ENCODE measurements at regions not wholly inside any gene's neighbourhood (a gene's known extent, or its start where the extent isn't known, plus 50 kb on each side); places are given as distances from the start of the nearest gene placed in this dataset.
"Not testable (repeated sequence)": the region's sequence is repeated elsewhere in the genome, so short reads cannot be mapped to it uniquely, and the experiment has no call there.

DNA sequence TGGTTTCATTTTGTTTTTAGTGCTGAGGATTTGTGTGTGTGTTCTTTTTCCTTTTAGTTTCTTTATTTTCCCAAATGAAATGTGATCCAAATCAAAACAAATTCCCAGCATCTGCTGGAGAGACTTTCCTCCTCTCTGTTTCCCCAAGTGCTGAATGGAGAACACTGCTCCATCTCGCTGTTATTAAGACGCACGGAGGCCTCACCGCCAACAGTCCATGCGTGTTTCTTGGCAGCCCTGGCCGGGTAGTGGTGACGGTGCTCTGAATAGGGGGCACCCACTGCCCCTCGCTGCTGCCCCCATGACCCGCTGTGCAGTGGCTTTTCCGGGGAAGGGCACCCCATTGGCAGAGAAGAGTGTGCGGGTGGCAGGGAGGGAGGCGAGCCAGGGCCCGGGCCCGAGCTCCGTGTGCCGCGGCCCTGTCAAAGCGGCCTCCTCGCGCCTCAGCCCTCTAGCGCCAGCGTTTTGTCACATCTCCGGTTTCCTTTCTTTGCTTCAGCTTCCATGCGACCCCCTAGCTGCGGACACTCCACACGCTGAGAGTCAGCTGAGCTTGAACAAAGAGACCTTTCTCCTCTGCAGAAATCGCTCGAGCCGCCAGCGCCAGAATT is 473.7 kb upstream of the SALL3 start:
- no peak for DNase-seq (ENCODE audit: low read depth)

- DNase-seq (ENCODE audit: low read depth), result no peak
These were observed 472.4 kb upstream of the SALL3 start for GRCh38 chr18:78507217-78507616.

DNA sequence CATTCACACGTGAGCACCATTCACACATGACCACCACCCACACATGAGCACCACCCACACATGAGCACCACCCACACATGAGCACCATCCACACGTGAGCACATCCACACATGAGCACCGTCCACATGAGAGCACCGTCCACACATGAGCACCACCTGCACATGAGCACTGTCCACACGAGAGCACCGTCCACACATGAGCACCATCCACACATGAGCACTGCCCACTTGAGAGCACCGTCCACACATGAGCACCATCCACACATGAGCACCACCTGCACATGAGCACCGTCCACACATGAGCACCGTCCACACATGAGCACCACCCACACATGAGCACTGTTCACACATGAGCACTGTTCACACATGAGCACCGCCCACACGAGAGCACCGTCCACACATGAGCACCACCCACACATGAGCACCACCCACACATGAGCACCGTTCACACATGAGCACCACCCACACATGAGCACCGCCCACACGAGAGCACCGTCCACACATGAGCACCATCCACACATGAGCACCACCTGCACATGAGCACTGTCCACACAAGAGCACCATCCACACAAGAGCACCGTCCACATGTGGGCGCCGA is 471.3 kb upstream of the SALL3 start:
- not testable (repeated sequence) for DNase-seq (ENCODE audit: low read depth)

DNA sequence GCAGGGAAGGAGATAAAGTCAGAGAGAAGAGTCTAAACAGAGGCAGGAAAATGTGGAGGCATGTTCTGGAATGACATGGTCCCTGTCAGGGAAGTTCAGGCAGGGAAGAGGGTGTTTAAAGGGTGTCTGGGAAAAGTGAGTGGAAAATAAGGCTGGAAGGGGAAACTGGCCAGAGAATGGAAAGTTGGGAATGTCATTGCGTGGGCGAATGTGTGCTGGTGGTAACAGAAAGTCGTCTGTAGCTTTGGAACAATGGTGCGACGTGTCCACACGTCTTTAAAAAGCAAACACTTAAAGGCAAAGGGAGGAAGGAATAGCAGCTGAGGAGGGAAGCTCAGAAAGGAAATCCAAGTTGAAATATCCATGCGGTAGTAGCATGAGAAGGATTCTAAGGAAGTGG is 469.5 kb upstream of the SALL3 start:
- DNase-seq (ENCODE audit: low read depth), result no peak

- DNase-seq (ENCODE audit: low read depth), result no peak
These were observed 469.0 kb upstream of the SALL3 start for GRCh38 chr18:78510636-78511035.

DNA sequence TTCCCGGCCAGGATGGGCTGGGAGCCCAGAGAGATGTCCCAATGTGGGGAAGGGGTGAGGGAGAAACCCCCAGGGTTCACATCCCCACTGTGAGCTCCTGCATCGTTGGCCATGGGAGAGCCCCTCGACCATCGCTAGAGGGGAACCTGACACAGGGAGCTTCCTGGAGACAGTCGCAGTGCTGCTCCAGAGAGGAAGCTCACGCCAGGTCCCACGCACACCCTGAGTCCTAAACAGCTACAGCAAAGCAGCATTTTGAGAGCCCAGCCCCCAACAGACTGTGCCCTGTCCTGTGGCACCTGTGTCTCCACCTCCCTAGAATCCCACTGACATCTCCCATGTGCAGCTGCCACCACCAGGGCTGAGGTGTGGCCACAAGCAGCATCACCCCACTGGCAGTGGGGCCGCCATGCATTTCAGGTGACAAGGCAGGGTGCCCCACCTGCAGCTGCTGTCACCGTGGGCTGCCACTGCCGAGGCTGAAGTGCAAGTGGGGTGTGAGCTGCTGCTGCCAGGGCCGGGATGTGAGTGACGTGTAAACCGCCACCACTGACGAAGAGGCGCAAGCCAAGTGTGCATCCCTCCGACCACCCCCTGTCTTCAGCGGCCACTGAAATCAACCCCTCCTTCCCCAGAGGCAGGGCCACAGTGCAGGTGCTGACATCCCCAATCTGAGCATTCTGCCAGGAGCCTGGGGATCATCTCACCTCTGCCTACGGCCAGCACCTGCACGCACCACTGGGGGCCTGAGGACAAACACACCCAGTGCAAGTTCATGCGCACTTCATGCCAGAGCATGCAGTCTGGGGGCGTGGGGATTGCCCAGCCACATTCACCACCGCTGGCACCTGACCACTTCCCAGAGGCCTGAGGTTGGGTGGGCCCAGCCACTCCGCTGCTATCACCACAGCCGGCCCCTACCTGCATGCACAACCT is 467.7 kb upstream of the SALL3 start:
- DNase-seq (ENCODE audit: low read depth), result no peak

DNA sequence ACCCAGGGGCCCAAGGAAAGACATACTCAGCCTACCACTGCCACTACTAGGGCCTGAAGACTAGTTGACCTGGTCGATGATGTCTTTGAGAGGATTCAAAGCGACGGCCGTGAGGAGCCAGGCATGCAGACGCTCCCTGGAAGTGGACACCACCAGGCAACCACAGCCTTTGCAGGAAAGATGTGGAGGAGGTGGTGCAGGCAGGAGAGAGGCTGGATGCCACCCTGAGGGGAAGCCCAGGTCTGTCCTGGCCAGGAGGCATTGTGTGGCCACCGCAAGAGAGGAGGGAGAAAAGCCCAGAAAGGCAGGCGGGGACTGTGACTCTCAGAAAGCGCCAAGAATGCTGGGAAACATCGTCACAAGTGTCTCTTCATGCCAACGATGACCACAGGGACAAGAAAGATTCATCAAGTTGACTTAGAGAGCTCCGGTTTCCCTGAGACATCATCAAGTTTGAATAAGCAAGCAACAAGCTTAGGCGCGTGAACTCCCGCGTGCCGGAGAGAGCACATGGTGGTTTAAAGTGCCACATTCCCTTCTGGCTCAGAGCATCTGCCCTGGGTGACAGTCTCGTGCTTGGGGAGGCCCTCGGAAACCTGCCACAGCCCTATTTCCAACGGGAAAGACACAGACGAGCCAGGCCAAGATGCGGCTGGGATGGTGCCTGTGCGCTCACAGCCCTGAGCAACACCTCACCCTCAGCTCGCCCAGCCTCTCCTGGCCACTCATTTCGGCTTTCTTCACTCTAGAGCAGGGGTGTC is 464.5 kb upstream of the SALL3 start:
- no peak for DNase-seq (ENCODE audit: low read depth)

DNA sequence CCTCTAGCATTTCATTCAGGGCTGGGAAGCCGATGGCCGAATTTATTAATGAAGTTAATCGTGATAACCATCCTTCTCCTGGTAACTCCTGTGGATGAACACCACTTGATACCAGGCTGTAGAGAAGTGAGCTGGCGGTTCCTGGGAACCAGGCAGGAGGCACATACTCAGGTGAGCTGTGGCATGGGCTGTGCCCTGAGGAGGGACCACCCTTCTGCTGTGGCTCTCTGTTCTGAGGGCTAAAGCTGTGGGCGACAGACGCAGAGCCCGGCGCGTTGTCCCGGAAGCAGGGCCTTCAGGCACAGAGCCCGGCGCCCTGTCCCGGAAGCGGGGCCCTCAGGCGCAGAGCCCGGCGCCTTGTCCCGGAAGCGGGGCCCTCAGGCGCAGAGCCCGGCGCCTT is 462.3 kb upstream of the SALL3 start:
- no peak for DNase-seq (ENCODE audit: low read depth)

- DNase-seq (ENCODE audit: low read depth), result no peak
These were observed 461.6 kb upstream of the SALL3 start for GRCh38 chr18:78517973-78518372.

GRCh38 chr18:78518805-78519204 is 460.8 kb upstream of the SALL3 start:
- no peak for DNase-seq (ENCODE audit: low read depth)

DNA sequence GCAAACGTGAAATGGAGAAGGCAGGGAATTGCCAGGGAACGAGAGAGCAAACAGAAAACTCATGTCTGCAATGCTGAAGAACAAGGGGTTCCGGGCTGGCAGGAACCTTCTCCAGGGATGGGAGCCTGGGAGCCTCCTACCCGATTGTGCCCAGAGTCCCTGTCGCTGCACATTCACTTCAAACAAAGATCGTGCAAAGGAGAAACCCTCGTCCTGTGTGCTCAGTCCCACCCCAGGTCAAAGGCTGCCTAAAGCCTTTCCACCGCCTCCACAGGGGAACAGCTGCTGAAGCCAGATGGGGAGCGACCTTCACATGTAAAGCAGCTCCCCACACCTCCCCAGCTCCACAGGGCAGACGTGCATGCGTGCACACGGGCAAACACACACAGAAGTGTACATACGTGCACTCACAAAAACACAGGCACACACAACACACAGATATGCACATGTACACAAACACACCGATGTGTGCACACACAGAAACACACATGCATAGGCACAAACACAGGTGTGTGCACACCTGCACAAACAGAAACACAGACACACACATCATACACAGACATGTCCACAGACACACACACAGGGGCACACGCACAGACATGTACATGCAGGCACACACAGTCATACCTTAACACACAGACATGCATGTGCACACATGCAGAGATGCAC is 460.1 kb upstream of the SALL3 start:
- no peak for DNase-seq (ENCODE audit: low read depth)

DNA sequence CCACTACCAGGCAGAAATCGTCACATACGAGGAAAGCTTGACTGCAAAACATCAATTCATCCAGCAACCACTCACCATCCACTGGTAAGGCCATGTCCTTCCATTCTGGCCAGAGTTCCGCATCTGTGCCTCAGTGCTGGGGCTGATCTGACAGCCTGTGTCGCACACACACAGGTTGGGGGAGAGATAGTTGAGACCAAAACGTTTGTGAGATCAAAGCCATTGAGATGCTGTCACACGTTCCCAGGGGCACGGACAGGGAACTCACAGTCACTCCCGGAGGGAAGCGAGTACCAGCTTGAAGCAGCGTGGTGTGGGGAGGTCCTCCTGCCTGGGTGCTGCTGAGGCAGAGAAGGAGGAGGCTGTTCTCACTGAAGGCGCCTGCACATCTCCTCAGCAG is 458.5 kb upstream of the SALL3 start:
- no peak for DNase-seq (ENCODE audit: low read depth)

GRCh38 chr18:78521744-78522143 is 457.9 kb upstream of the SALL3 start:
- no peak for DNase-seq (ENCODE audit: low read depth)

DNA sequence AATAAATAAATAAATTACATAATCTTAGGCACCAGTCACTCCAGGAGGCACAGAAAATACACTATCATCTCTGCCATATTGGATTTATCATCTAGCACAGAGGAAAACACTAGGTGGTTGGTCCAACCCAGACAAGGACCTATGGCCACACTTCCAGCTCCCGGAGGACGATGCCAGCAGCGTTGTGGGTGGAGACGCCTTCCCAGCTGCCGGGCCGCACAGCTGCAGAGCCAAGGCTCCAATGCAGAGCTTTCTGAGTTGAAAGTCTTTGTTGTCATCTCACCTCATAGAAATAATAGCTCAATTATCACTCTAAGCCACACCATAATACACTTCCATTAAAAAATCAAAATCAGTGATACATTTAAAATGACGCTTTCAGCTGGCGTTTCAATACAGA is 457.1 kb upstream of the SALL3 start:
- no peak for DNase-seq (ENCODE audit: low read depth)

- DNase-seq (ENCODE audit: low read depth), result no peak
These were observed 455.8 kb upstream of the SALL3 start for GRCh38 chr18:78523850-78524249.

DNA sequence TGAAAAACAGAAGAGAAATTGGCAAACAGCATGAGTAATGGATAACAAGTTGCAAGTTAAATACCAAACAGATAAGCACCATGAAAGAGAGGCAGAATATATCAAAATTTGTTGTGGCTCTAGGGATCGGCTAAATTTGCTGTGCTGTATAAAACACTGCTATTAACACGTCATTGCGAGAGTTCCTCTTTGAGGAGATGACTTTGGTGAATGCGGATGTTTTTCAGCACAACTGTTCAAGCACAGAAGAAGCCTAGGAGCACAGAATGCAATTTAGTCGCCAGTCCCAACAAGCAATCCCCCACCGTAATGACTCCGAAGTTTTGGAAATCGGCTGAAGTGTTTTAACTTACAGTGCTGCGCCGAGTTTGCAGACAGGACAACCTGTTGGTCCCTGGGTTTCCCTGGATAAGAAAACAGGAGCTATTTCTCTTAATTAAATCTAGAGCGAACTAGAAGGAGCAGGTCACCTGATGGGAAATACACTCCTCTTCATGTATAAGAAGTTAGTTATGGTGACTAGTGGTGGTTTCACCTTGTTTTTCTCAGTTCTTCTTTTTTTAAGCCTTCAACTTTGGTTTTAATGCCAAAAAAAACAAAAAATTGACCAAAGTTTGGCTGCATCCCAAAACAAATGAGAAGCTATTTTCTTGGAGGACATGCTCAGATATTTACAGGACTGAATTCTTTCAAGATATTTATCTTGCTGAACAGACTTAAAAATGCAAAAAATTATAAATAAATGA is 454.1 kb upstream of the SALL3 start:
- no peak for DNase-seq (ENCODE audit: low read depth)

DNA sequence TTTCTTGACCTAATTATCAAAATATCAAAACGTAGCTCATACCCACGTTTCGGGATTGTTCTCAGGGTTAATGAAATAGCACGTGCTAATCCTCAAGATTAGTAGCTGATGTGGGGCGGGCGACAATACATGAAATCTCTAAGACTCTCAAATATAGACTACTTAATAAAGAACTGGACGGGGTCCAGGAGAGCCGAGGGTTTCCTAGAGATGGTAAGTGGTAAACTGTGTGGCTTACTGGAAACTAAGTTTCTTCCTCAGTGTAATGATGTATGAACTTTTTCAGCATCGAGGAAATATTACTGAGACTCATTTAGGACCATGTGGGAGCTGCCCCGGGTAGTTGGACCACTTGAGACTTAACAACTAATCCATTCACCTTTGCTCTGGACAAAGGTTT is 453.3 kb upstream of the SALL3 start:
- DNase-seq (ENCODE audit: low read depth), result no peak

DNA sequence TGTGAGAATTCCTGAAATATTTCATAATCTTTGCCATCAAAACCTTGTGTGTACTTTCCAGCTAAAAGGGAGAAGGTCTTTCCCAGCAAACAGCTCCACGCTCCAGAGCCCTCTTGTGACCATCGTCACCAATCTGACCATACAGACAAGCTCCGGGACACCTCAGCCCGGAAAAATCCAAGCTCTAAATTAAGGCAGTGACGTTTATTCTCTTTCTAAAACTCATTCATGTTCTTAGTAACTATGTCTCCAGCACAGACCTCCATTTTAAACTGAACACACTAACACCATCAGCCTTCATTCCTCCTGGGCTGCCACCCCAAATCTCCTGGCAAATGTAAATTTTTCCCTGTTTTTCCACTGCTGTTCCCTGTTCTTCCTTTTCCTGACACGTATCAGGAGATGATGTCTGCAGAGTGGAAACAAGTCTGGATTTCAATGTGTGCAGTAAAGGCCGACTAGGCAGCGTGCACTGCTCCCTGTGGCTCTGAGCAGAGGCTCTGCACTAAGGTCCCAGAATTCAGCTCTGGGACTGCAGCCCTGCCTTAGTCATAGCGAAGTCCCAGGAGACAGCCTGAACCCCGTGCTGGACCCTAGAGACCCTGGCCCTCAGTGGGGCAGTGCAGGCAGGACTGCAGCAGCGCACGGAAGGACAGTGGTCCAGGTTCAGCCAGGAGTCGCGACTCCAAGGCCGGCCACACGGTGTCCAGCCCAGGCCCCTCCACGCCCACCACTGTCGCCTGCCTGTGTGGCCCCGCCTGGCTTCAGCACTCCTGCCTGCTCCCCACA is 452.5 kb upstream of the SALL3 start:
- DNase-seq (ENCODE audit: low read depth), result no peak

DNA sequence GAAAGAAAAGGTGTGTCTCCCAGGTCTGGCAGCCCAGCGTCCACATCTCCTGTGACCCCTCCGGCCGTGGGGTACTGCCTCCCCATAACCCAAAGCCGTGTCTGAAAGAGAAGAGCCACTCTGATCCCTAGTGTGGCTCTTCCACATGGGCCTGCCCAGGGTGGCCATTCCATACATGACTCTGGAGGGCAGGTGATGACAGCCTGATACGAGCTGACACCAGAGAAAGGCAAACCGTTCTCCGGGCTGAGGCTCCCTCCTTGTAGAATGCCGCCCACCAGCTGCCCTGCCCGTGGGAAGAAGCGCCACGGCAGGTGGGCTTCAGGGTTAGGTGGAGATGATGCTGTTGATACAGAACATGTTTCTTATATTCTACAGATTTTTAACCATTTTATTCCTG is 451.6 kb upstream of the SALL3 start:
- DNase-seq (ENCODE audit: low read depth), result no peak
